GM19324 (cell line): ENCODE measurements at regions not wholly inside any gene's neighbourhood (a gene's known extent, or its start where the extent isn't known, plus 50 kb on each side); places are given as distances from the start of the nearest gene placed in this dataset.

ENCODE experiments used
- ATAC-seq: cut with Tn5 transposase; IDR thresholded peaks from one replicate; pipeline ENCODE4 v1.9.1; 2021; ENCODE audit warnings: mild to moderate bottlenecking, moderate library complexity; ENCODE audit not compliant: unreplicated experiment, low FRiP score

- no peak for ATAC-seq
Measured at GRCh38 chr6:21648475-21649050, 55.0 kb downstream of the SOX4 start.

GRCh38 chr6:21653323-21653722 lies 59.8 kb downstream of the SOX4 start:
- ATAC-seq = no peak

- no peak for ATAC-seq
Measured at GRCh38 chr6:21653905-21654304, 60.4 kb downstream of the SOX4 start.

- no peak for ATAC-seq
Measured at GRCh38 chr6:21654361-21654760, 60.8 kb downstream of the SOX4 start.

GRCh38 chr6:21663966-21664313 lies 70.4 kb downstream of the SOX4 start:
- no peak for ATAC-seq

GRCh38 chr6:21664314-21665109 lies 71.0 kb downstream of the SOX4 start:
- no peak for ATAC-seq

- no peak for ATAC-seq
Measured at GRCh38 chr6:21665110-21665391, 71.5 kb downstream of the SOX4 start.

GRCh38 chr6:21665392-21666200 lies 72.0 kb downstream of the SOX4 start:
- ATAC-seq = no peak

- ATAC-seq = no peak
Measured at GRCh38 chr6:21666201-21666691, 72.7 kb downstream of the SOX4 start.

GRCh38 chr6:21666853-21667681 lies 73.5 kb downstream of the SOX4 start:
- ATAC-seq = no peak

- ATAC-seq = no peak
Measured at GRCh38 chr6:21668795-21669194, 75.2 kb downstream of the SOX4 start.

GRCh38 chr6:21676769-21677168 lies 83.2 kb downstream of the SOX4 start:
- ATAC-seq = no peak

- ATAC-seq = no peak
Measured at GRCh38 chr6:21678990-21679389, 85.4 kb downstream of the SOX4 start.

GRCh38 chr6:21679761-21680265 lies 86.3 kb downstream of the SOX4 start:
- ATAC-seq = no peak

- ATAC-seq = no peak
Measured at GRCh38 chr6:21680611-21681010, 87.1 kb downstream of the SOX4 start.

GRCh38 chr6:21690489-21690888 lies 96.9 kb downstream of the SOX4 start:
- no peak for ATAC-seq

GRCh38 chr6:21691685-21692346 lies 98.3 kb downstream of the SOX4 start:
- ATAC-seq = no peak

GRCh38 chr6:21692721-21693120 lies 99.2 kb downstream of the SOX4 start:
- no peak for ATAC-seq

GRCh38 chr6:21694168-21694567 lies 100.6 kb downstream of the SOX4 start:
- no peak for ATAC-seq
